GM18870 (cell line): ENCODE measurements at regions not wholly inside any gene's neighbourhood (a gene's known extent, or its start where the extent isn't known, plus 50 kb on each side); places are given as distances from the start of the nearest gene placed in this dataset.

Experiments used
- ATAC-seq: cut with Tn5 transposase; IDR thresholded peaks from one replicate; pipeline ENCODE4 v1.9.1; 2021; ENCODE audit warnings: moderate library complexity; ENCODE audit not compliant: unreplicated experiment

GRCh38 chr4:178344096-178344495, 901.9 kb upstream of the AGA start:
- no peak for ATAC-seq

DNA sequence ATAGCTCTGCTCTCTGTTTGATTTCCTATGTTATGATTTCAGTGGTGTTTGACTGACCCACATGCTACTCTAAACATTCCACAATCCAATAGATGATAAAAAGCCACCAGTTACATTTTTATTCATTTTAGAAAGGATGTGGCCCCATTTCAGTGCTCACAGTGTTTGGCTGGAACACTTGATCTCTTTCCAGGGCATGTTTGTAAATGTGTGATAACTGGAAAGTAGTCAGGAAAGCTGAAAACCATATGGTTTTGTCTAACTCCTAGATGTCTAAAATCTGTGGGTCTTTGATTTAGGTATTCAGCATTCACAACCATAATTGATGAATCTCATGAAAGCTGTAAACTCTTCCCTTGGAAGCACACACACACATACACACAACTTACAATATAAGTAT, 904.9 kb upstream of the AGA start:
- no peak for ATAC-seq

GRCh38 chr4:178349601-178350000, 907.4 kb upstream of the AGA start:
- ATAC-seq = no peak

DNA sequence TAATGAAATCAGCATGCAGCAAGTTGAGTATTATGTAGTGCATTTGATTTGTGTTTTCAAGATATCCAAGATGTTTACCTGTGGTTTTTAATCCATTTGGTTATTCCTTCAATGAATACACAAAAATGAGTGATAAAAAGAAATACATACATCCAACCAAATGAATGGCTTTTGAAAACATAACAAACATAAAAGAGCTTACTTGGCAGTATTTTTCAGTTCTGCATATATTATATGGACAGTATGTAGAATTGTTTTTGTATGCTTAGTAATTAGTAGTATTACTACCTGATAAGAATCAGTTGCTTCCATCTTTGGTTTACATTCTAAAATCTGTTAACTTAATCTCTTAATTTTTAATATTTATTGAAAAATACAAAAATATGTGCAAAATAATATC, 908.9 kb upstream of the AGA start:
- no peak for ATAC-seq

DNA sequence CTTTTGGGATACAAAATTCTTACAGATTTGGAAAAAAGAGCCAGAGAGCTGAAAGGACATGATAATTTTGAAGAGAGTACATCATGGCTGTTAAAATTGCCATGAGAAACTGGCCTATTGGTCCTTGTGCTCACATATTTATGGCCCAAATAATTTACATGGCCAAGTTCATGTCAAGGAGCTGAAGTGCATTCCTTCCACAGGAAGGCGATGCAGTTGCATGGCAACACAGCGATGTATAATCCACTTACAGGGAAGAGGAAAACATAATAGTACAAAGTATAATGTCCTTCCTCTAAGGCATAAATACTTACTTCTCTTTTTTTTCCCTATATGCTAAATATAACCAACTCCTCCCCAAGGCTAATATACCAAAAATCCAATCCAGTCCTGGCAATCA, 914.5 kb upstream of the AGA start:
- no peak for ATAC-seq

DNA sequence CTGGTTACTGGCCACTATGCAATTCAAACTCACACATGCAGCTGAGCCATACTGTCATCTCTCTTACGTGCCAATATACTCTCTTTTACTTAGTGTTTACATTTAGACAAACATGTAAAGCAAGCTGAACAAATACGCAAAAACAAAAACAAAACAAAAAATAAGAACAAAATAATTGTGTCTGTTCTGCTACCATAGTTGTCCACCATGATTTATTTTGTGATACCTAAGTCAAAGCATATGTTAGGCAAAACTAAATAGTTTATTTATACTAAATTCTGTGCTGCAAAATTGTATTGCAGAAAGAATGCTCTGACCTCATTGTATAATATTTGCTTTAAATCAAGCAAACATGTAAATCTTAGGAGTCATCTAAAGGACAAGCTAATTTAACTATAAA, 943.2 kb upstream of the AGA start:
- ATAC-seq = no peak

DNA sequence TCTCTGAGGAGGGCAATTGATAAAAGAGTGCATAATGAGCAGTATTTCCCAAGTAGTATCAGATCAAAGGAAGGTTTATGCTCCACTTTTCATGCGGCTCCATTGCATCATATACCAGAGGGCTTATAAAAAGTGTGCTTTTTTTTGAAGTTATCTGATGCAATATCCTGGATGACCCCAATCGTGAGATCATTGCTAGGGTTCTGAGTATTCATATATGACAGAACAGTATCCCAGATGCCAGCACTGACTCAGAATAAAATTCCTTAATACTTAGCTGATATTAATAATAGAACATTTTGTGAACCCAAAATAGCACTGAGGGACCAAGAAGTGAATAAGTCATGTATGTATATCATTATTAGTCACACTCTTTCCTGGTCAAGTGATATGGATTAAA, 945.5 kb upstream of the AGA start:
- no peak for ATAC-seq

GRCh38 chr4:178395798-178396197, 953.6 kb upstream of the AGA start:
- ATAC-seq = no peak

- no peak for ATAC-seq
Observed at GRCh38 chr4:178412455-178412854, 970.2 kb upstream of the AGA start.

DNA sequence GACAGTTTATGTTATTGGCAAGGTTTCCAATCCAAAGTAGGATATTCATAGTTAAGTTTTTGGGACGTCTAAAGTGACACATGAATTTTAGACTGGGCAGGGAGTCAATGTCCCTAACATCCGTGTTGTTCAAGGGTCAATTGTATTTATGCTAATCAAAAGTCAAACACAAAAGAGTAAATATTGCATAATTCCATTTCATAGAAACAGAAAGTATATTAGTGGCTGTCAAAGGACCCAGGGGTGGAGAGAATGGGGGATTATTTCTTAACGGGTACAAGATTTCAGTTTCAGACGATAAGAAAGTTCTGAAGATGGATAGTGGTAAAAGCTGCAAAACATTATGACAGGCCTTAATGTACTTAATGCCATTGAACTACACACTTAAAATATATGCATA, 971.8 kb upstream of the AGA start:
- ATAC-seq = no peak

- ATAC-seq = no peak
Observed at GRCh38 chr4:178414881-178415446, 972.7 kb upstream of the AGA start.

GRCh38 chr4:178415925-178416324, 973.7 kb upstream of the AGA start:
- ATAC-seq = no peak

GRCh38 chr4:178423366-178423765, 981.1 kb upstream of the AGA start:
- ATAC-seq = no peak

DNA sequence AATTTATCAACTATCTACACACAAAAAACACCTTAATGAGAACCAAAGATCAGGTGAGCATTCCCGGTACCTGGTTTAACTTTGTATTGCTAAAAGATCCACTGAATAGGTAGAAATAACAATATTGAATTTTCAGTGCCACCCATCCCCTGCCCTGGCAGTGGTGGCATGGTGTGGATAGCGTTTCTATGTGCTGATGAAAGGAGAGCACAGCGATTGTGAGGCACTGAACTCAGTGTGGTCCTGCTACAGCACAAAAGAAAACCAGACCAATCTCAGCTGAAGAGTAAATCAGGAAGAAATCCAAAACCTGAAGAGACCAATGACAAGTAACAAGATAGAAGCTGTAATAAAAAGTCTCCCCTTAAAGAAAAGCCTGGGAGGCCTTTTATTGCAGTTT, 984.6 kb upstream of the AGA start:
- no peak for ATAC-seq

GRCh38 chr4:178427663-178428062, 985.4 kb upstream of the AGA start:
- ATAC-seq = no peak

GRCh38 chr4:178448372-178449035, 1006.3 kb upstream of the AGA start:
- no peak for ATAC-seq

DNA sequence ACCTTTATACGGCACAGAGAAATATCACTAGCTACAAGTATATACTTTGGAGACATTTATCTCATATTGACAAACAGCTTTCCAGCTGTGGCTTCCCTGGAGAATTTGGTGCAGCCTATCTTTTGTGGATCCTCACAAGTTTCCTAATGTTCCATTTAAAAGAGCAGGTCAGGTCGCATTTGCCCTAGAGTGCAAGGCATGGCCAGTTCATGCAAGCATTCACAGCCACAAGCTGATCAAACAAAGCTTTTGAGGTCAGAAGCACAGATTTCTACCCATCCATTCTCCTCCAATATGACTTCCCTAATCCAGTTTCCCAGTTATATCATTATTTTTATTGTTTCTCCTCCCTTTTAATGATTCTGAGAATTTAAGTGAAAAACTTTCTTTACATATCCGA, 1008.4 kb upstream of the AGA start:
- ATAC-seq = no peak

- no peak for ATAC-seq
Observed at GRCh38 chr4:178453057-178453456, 1010.8 kb upstream of the AGA start.

DNA sequence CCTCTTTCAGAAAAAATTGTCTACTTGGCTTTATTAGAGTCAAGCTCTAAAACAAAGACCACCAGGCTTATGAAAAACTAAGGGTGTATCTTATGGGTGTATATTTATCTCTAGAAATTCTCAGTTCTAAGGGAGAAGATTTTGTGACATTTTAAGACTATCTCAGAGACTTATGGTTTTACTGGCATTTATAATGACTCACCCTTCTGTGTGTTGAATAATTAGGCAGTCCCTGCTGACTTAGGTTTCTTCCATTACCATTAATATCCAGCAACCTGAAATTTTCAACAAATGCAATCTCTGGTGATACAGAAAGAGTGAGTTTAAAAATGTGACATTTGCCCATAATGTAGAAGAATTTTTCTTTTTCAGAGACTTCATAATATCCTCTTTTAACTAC, 1015.0 kb upstream of the AGA start:
- no peak for ATAC-seq

- ATAC-seq = no peak
Observed at GRCh38 chr4:178462710-178463109, 1020.5 kb upstream of the AGA start.

- no peak for ATAC-seq
Observed at GRCh38 chr4:178463747-178464146, 1021.5 kb upstream of the AGA start.

- no peak for ATAC-seq
Observed at GRCh38 chr4:178470996-178471784, 1029.0 kb upstream of the AGA start.
